Neutrophil (primary cell): ENCODE measurements at regions not wholly inside any gene's neighbourhood (a gene's known extent, or its start where the extent isn't known, plus 50 kb on each side); places are given as distances from the start of the nearest gene placed in this dataset.

Source experiments
- H3K27ac ChIP-seq: fragments of 200-600 bp; sonication (generic); 2 replicates; pipeline ENCODE4 v1.5.1; 2016; ENCODE audit warnings: mild to moderate bottlenecking, moderate library complexity
- H3K27me3 ChIP-seq: fragments of 200-600 bp; sonication (generic); 2 replicates; pipeline ENCODE4 v1.6.0; 2016; ENCODE audit warnings: mild to moderate bottlenecking
- H3K36me3 ChIP-seq: fragments of 200-600 bp; sonication (generic); 2 replicates; pipeline ENCODE4 v1.5.1; 2017
- H3K4me1 ChIP-seq, 2 experiments: fragments of 200-600 bp in 1 of 2; sonication (generic) in 1 of 2; 1 replicate in 1 of 2; 2 replicates in 1 of 2; pipeline versions ENCODE4 v1.5.1 to v1.6.1; 2013 to 2016; ENCODE audit warnings: low read depth in 1 of 2, low read length in 1 of 2, mild to moderate bottlenecking in 1 of 2, moderate library complexity in 1 of 2; ENCODE audit not compliant: control insufficient read depth in 1 of 2, insufficient read depth in 1 of 2
- H3K4me3 ChIP-seq, 2 experiments: fragments of 200-600 bp in 1 of 2; sonication (generic) in 1 of 2; 1 replicate in 1 of 2; 2 replicates in 1 of 2; pipeline ENCODE4 v1.5.1; 2013 to 2016; ENCODE audit warnings: low read depth in 1 of 2, low read length in 1 of 2, mild to moderate bottlenecking in 1 of 2, moderate library complexity in 1 of 2
- H3K9me3 ChIP-seq: fragments of 200-600 bp; sonication (generic); 2 replicates; pipeline ENCODE4 v1.5.1; 2016
- TF ChIP-seq, protein P1 (sequence below): fragments of 200-600 bp; sonication (generic); IDR thresholded peaks from 2 replicates; pipeline ENCODE4 v1.5.1; 2016; ENCODE audit warnings: antibody characterized with exemption

DNA sequence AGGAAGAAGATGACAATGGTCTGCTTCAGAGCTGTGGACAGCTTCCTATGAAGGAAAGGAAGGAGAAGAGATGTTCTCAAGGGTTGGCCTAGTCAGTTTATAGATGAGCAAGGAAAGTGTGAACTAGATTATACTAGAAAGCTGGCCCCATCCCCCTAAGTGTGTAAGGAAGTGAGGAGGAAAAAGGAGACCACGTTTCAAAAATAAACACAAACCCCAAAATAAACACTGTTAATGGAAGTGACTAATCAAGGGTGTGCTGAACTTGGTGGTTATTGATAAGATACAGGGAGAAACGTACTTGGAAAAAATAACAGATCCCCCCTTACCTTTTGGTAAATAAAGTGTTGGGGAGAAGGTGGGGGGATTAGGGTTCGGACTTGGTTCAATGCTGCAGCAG lies 267.1 kb downstream of the SOX9 start:
- H3K36me3 ChIP-seq = no peaks in the 10 kb centered on the region
- H3K4me1 ChIP-seq = no peaks in the 10 kb centered on the region
- TF ChIP-seq, protein P1, sequence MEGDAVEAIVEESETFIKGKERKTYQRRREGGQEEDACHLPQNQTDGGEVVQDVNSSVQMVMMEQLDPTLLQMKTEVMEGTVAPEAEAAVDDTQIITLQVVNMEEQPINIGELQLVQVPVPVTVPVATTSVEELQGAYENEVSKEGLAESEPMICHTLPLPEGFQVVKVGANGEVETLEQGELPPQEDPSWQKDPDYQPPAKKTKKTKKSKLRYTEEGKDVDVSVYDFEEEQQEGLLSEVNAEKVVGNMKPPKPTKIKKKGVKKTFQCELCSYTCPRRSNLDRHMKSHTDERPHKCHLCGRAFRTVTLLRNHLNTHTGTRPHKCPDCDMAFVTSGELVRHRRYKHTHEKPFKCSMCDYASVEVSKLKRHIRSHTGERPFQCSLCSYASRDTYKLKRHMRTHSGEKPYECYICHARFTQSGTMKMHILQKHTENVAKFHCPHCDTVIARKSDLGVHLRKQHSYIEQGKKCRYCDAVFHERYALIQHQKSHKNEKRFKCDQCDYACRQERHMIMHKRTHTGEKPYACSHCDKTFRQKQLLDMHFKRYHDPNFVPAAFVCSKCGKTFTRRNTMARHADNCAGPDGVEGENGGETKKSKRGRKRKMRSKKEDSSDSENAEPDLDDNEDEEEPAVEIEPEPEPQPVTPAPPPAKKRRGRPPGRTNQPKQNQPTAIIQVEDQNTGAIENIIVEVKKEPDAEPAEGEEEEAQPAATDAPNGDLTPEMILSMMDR = no peak
- H3K27ac ChIP-seq = no peak overlapping the region
- H3K4me3 ChIP-seq = no peak overlapping the region
- H3K27me3 ChIP-seq = peaks cover 10% of the 10 kb centered on the region
- H3K9me3 ChIP-seq = no peaks in the 10 kb centered on the region

DNA sequence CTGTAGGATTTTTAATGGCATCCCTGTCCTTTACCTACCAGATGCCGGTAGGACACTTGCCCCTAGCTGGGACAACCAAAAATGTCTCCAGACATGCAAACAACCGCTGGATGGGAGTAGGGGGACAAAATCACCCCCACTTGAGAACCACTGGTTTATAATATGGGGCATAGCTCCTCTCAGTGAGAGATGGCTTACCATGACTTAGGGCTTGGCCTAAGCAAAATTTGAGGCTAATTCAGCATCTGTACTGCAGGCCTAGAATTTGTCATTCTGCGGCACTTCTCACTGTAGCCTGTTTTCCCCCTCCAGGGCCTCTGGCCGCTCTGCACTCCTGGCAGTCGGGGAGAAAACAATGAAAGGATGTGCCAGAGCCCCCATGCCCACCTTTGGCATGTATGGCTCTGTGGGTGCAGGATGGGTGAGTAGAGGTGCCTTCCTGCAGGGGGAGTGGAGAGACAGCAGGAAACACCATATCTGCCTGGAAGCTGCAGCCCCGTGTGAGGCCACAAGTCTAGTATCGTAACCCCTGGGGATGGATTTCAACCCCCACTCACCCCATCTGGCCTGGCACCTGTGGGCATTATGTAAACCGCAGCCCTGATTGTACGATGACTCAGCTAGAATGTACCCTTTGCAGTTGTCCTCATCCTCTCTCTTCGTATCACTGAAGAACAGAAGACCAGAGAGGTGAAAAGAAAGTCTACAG lies 268.1 kb downstream of the SOX9 start:
- Histone ChIP-seq H3K27ac (no peak overlapping the region), H3K36me3 (no peaks in the 10 kb centered on the region), H3K4me3 (no peak overlapping the region), H3K9me3 (no peaks in the 10 kb centered on the region), H3K4me1 (no peaks in the 10 kb centered on the region), H3K27me3 (peaks cover under 1% of the 10 kb centered on the region)
- TF ChIP-seq, protein P1 = no peak

DNA sequence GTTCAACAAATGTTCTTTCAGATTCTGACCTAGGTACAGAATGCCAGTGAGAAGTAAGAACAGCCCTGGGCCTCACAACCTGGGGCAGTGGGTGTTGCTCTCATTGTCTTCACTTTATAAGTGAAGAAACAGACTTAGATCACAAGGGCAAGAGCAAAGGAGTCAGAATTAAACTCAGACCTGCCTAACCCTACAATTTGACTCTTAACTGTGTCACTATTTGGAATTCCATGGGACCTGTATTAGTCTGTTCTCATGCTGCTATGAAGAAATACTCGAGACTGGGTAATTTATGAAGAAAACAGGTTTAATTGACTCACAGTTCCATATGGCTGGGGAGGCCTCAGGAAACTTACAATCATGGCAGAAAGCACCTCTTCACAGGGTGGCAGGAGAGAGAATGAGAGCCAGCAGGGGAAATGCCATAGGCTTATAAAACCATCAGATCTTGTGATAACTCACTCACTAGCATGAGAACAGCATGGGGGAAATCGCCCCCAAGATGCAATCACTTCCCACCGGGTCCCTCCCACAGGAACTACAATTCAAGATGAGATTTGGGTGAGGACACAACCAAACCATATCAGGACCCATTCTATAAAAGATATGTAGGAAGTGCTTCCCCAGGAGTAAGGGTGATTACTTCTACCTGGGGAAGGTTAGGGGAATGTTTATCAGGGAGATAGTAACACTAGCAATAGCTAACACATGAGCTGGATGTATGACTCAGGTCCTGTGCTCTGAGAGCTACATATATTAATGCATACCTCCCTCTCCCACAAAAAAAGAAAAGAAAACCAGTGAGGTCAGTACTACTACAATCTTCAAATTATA lies 270.1 kb downstream of the SOX9 start:
- TF ChIP-seq, protein P1 = no peak
- Histone ChIP-seq H3K27ac (no peak overlapping the region), H3K36me3 (no peaks in the 10 kb centered on the region), H3K4me1 (no peaks in the 10 kb centered on the region), H3K4me3 (no peak overlapping the region), H3K27me3 (no peaks in the 10 kb centered on the region), H3K9me3 (no peaks in the 10 kb centered on the region)

DNA sequence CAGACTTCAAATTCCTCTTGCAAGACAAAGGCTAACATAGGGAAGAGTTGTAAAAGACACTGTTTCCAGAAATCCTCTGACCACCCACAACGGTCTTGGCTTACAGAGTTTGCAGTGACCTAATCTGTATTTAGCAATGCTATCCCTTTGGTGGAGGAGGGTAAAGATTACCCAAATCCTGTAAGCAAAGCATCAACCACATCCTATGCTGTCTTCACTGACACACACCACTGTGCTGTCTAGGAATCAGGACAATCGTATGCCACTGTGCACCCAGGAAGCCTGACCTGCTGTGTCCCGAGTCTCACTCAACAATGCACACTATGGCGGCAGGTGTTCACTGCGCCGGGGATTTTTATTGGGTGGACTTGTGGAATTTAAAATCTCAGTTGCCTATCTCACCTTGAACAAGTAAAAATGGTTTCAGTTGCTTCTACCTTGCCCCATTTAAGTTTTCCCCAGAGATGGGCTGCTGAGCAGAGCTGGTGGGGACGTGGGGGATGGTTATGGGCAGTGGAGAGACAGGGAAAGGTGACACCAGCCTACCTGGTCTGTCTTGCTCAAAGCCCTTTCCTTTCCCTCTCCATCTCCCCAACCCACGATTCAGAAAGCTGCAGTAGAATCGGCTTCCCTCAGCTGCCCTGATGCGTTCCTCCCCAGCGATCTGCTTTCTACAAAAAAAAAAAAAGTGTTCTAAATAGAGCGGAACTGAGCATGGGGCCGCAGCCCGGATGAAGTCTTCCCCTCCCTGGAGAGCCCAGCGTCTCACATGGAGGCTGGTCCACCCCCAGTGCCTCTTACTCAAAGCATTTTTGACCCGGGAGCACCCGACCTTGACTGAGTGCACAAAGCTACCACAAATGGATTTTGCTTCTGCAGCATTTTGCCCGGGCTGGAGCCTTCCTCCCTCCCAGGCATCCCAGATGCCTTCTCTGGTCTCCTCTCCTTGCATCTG lies 271.5 kb downstream of the SOX9 start:
- H3K27ac ChIP-seq = no peak overlapping the region
- no peaks in the 10 kb centered on the region for H3K9me3 ChIP-seq
- TF ChIP-seq, protein P1 = no peak
- H3K4me1 ChIP-seq = no peaks in the 10 kb centered on the region
- H3K27me3 ChIP-seq = no peaks in the 10 kb centered on the region
- H3K36me3 ChIP-seq = no peaks in the 10 kb centered on the region
- no peak overlapping the region for H3K4me3 ChIP-seq

DNA sequence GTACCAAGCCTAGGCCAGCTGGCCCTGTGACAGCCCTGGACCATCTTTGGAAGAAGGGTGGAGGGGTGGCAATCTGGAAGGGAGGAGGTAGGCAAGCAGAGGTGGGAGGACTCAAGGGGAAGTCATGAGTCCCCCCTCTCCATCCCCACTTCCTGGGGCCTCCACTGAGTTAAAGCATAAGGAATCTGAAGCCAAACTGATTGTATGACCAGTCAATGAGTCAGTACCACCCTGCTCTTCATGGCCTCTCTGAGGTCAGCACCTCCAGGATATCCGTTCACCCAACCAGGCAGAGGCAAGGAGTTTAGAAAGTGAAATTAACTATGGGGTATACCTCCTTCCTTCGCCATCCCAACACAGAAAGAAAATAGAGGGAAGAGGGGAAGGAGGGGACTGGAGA lies 272.7 kb downstream of the SOX9 start:
- H3K27ac ChIP-seq = no peak overlapping the region

More for the DNA sequence above, 272.7 kb downstream of the SOX9 start:
- Histone ChIP-seq H3K4me3 (no peak overlapping the region), H3K9me3 (no peaks in the 10 kb centered on the region), H3K4me1 (no peaks in the 10 kb centered on the region), H3K36me3 (no peaks in the 10 kb centered on the region), H3K27me3 (no peaks in the 10 kb centered on the region)
- TF ChIP-seq, protein P1 = no peak
